IMR-90 (cell line): ENCODE measurements at regions not wholly inside any gene's neighbourhood (a gene's known extent, or its start where the extent isn't known, plus 50 kb on each side); places are given as distances from the start of the nearest gene placed in this dataset.

ENCODE experiments used
- ATAC-seq: fragments of 200-7000 bp; cut with Tn5 transposase; 2 replicates; pipeline ENCODE4 v1.9.1; 2020; ENCODE audit warnings: low read depth, mild to moderate bottlenecking, moderate library complexity
- BruUV-seq: library from RNA; stranded (reverse); fragments of 400-500 nt; replicated peaks from 2 replicates; lab custom pipeline; 2021; lab: Mats Ljungman, UMichigan
- CTCF ChIA-PET: fragments of 300-600 bp; formaldehyde crosslinking; extraction: SDS; loops from one replicate; lab custom pipeline; 2021; ENCODE audit warnings: antibody characterized with exemption; lab: Yijun Ruan, JAX
- POLR2A ChIA-PET: fragments of 300-600 bp; sonication (Branson Sonifier 250); formaldehyde crosslinking; loops from one replicate; lab custom pipeline; 2022; ENCODE audit warnings: antibody characterized with exemption; ENCODE audit not compliant: unreplicated experiment; lab: Charles Lee
- DNase-seq: peaks from one replicate; pipeline ENCODE4 v3.0.0; 2013
- H2AFZ ChIP-seq: replicated peaks from 2 replicates; pipeline ENCODE3; 2013; ENCODE audit warnings: low read length, mild to moderate bottlenecking; ENCODE audit not compliant: poor library complexity
- H2AK5ac ChIP-seq: 2 replicates; pipeline ENCODE4 v1.6.1; 2013; ENCODE audit warnings: low read depth, low read length, inconsistent platforms
- H2AK9ac ChIP-seq: replicated peaks from 2 replicates; pipeline ENCODE3; 2013; ENCODE audit warnings: mild to moderate bottlenecking, low read depth, low read length, moderate library complexity; ENCODE audit not compliant: poor library complexity
- H2BK120ac ChIP-seq: 2 replicates; pipeline ENCODE4 v1.6.1; 2013; ENCODE audit warnings: low read depth, low read length, inconsistent platforms
- H2BK15ac ChIP-seq: 3 replicates; pipeline ENCODE4 v1.6.1; 2013; ENCODE audit warnings: low read depth, low read length, inconsistent platforms
- H2BK20ac ChIP-seq: 2 replicates; pipeline ENCODE4 v1.6.1; 2013; ENCODE audit warnings: low read depth, mild to moderate bottlenecking, inconsistent platforms, low read length, moderate library complexity
- H2BK5ac ChIP-seq: 2 replicates; pipeline ENCODE4 v1.6.1; 2013; ENCODE audit warnings: mild to moderate bottlenecking, low read depth, low read length, inconsistent platforms; ENCODE audit not compliant: poor library complexity, severe bottlenecking
- H3K14ac ChIP-seq: replicated peaks from 2 replicates; pipeline ENCODE4 v1.6.1; 2013; ENCODE audit warnings: low read depth, low read length, inconsistent platforms
- H3K18ac ChIP-seq: 2 replicates; pipeline ENCODE4 v1.6.1; 2013; ENCODE audit warnings: low read depth, low read length, control low read depth
- H3K23ac ChIP-seq: 2 replicates; pipeline ENCODE4 v1.6.1; 2013; ENCODE audit warnings: low read depth, low read length, inconsistent platforms
- H3K27ac ChIP-seq: 2 replicates; pipeline ENCODE4 v1.5.1; 2013; ENCODE audit warnings: mild to moderate bottlenecking, control low read depth, low read length; ENCODE audit not compliant: insufficient read depth
- H3K27me3 ChIP-seq: 2 replicates; pipeline ENCODE4 v1.6.1; 2013; ENCODE audit warnings: low read length; ENCODE audit not compliant: control insufficient read depth, insufficient read depth
- H3K36me3 ChIP-seq: 2 replicates; pipeline ENCODE4 v1.6.1; 2013; ENCODE audit warnings: low read length, mixed read lengths; ENCODE audit not compliant: control insufficient read depth, insufficient read depth
- H3K4ac ChIP-seq: 2 replicates; pipeline ENCODE4 v1.6.1; 2013; ENCODE audit warnings: low read depth, low read length, inconsistent platforms
- H3K4me1 ChIP-seq: 2 replicates; pipeline ENCODE4 v1.6.1; 2013; ENCODE audit warnings: low read length, mixed read lengths; ENCODE audit not compliant: control insufficient read depth, insufficient read depth
- H3K4me2 ChIP-seq: 2 replicates; pipeline ENCODE4 v1.6.1; 2013; ENCODE audit warnings: low read depth, mild to moderate bottlenecking, control low read depth, low read length, moderate library complexity
- H3K4me3 ChIP-seq: 2 replicates; pipeline ENCODE4 v1.5.1; 2013; ENCODE audit warnings: low read depth, mild to moderate bottlenecking, control low read depth, low read length, moderate library complexity; ENCODE audit not compliant: insufficient read depth
- H3K56ac ChIP-seq: 2 replicates; pipeline ENCODE4 v1.6.1; 2013; ENCODE audit warnings: low read length, inconsistent platforms; ENCODE audit not compliant: insufficient read depth; ENCODE audit errors: extremely low read depth
- H3K79me1 ChIP-seq, 2 experiments: 2 replicates each; pipeline ENCODE4 v1.6.1; 2013; ENCODE audit warnings: low read length in 2 of 2, inconsistent platforms in 1 of 2, low read depth in 1 of 2
- H3K9ac ChIP-seq: 2 replicates; pipeline ENCODE4 v1.6.1; 2013; ENCODE audit warnings: low read depth, low read length, control low read depth
- H3K9me1 ChIP-seq: 2 replicates; pipeline ENCODE4 v1.6.1; 2013; ENCODE audit warnings: low read length, inconsistent platforms; ENCODE audit not compliant: insufficient read depth
- H3K9me3 ChIP-seq: 2 replicates; pipeline ENCODE4 v1.6.1; 2013; ENCODE audit warnings: low read length; ENCODE audit not compliant: control insufficient read depth, insufficient read depth
- H4K20me1 ChIP-seq: 2 replicates; pipeline ENCODE4 v1.6.1; 2013; ENCODE audit warnings: low read length, inconsistent platforms; ENCODE audit not compliant: insufficient read depth
- H4K5ac ChIP-seq: 2 replicates; pipeline ENCODE4 v1.6.1; 2013; ENCODE audit warnings: mild to moderate bottlenecking, low read depth, low read length, control low read depth
- H4K8ac ChIP-seq, 2 experiments: 2 replicates each; pipeline ENCODE4 v1.6.1; 2013; ENCODE audit warnings: low read depth in 2 of 2, low read length in 2 of 2, control low read depth in 1 of 2, inconsistent platforms in 1 of 2
- H4K91ac ChIP-seq: 2 replicates; pipeline ENCODE4 v1.6.1; 2013; ENCODE audit warnings: low read depth, low read length, inconsistent platforms; ENCODE audit not compliant: insufficient read depth
- BHLHE40 ChIP-seq: fragments of 150-350 bp; IDR thresholded peaks from 2 replicates; pipeline ENCODE4 v1.6.1; 2016; ENCODE audit warnings: mild to moderate bottlenecking, low read depth, low read length
- CEBPB ChIP-seq: IDR thresholded peaks from 2 replicates; pipeline ENCODE4 v1.6.1; 2012; ENCODE audit warnings: low read depth, low read length, improper control_type of control experiment
- CHD1 ChIP-seq: IDR thresholded peaks from 2 replicates; pipeline ENCODE4 v1.6.1; 2012; ENCODE audit warnings: low read depth, low read length, improper control_type of control experiment
- CTCF ChIP-seq: conservative IDR thresholded peaks from 2 replicates; pipeline ENCODE4 v1.5.1; 2012; ENCODE audit warnings: mild to moderate bottlenecking, low read depth, low read length, improper control_type of control experiment
- ELK1 ChIP-seq: fragments of 150-350 bp; IDR thresholded peaks from 2 replicates; pipeline ENCODE4 v1.6.1; 2016; ENCODE audit warnings: low read depth, mild to moderate bottlenecking, low read length, moderate library complexity, borderline replicate concordance
- FOS ChIP-seq: fragments of 150-350 bp; IDR thresholded peaks from 2 replicates; pipeline ENCODE4 v1.6.1; 2016; ENCODE audit warnings: low read depth, low read length
- MAFK ChIP-seq: IDR thresholded peaks from 2 replicates; pipeline ENCODE4 v1.6.1; 2012; ENCODE audit warnings: low read depth, low read length, improper control_type of control experiment
- MAZ ChIP-seq: IDR thresholded peaks from 2 replicates; pipeline ENCODE4 v1.6.1; 2012; ENCODE audit warnings: low read depth, mild to moderate bottlenecking, low read length, improper control_type of control experiment, moderate library complexity, borderline replicate concordance
- MXI1 ChIP-seq: IDR thresholded peaks from 2 replicates; pipeline ENCODE4 v1.6.1; 2012; ENCODE audit warnings: low read depth, mild to moderate bottlenecking, low read length, moderate library complexity, borderline replicate concordance
- NFE2L2 ChIP-seq: fragments of 150-350 bp; IDR thresholded peaks from 2 replicates; pipeline ENCODE4 v1.6.1; 2016; ENCODE audit warnings: low read depth, mild to moderate bottlenecking, low read length
- POLR2A ChIP-seq: IDR thresholded peaks from 2 replicates; pipeline ENCODE4 v1.6.1; 2012; ENCODE audit warnings: mild to moderate bottlenecking, low read depth, low read length
- RAD21 ChIP-seq: IDR thresholded peaks from 2 replicates; pipeline ENCODE4 v1.6.1; 2012; ENCODE audit warnings: low read length, improper control_type of control experiment
- RCOR1 ChIP-seq: IDR thresholded peaks from 2 replicates; pipeline ENCODE4 v1.6.1; 2012; ENCODE audit warnings: mild to moderate bottlenecking, low read length, improper control_type of control experiment; ENCODE audit not compliant: insufficient replicate concordance
- RFX5 ChIP-seq: IDR thresholded peaks from 2 replicates; pipeline ENCODE4 v1.8.0; 2012; ENCODE audit warnings: low read depth, mild to moderate bottlenecking, low read length, moderate library complexity
- SMC3 ChIP-seq: fragments of 150-350 bp; IDR thresholded peaks from 2 replicates; pipeline ENCODE4 v1.6.1; 2016; ENCODE audit warnings: low read depth, mild to moderate bottlenecking, antibody characterized with exemption, low read length, moderate library complexity
- USF2 ChIP-seq: fragments of 150-350 bp; IDR thresholded peaks from 2 replicates; pipeline ENCODE4 v1.6.1; 2017; ENCODE audit warnings: mild to moderate bottlenecking, antibody characterized with exemption, low read length, low read depth
- WGBS, 2 experiments: methylation state at CpG; one replicate each; pipeline versions ENCODE4 v1.1.5 to v1.1.7; 2013; ENCODE audit warnings: missing lambda C conversion rate in 2 of 2; ENCODE audit not compliant: insufficient read length in 1 of 2; ENCODE audit errors: extremely low coverage in 2 of 2; 5-methylcytosine and 5-hydroxymethylcytosine counted together
- dilution Hi-C: fragments of 300-500 bp; cut with HindIII; formaldehyde crosslinking; loops from one replicate; pipeline ENCODE4 v1.14.3; 2018; ENCODE audit warnings: low sequenced_read_pairs; ENCODE audit not compliant: unreplicated experiment
- in situ Hi-C: fragments of 300-500 bp; cut with MboI; formaldehyde crosslinking; loops from 3 replicates; pipeline ENCODE4 v1.14.3; 2019; ENCODE audit warnings: low sequenced_read_pairs, inconsistent platforms, mixed read lengths
- intact Hi-C: fragments of 100-400 bp; cut with micrococcal nuclease; formaldehyde crosslinking; loops from 2 replicates; pipeline ENCODE4 v1.10.0; 2022

GRCh38 chr12:66024949-66025348, 105.6 kb downstream of the LLPH start:
- intact Hi-C loops = no loop called here

More at GRCh38 chr12:66024949-66025348, 105.6 kb downstream of the LLPH start:
- no peak overlapping the region for H3K56ac ChIP-seq
- no peak for DNase-seq
- in situ Hi-C loops = loop anchor here (25.0 kb wide), 1 partner anchor 1138 kb away; no protein-coding TSS in a partner anchor
- dilution Hi-C loops = no loop called here
- no peak for ATAC-seq
- no peak overlapping the region for H4K8ac ChIP-seq
- no CpG with 5 or more reads among the region's 1 CpG for WGBS, 2 experiments
- CTCF ChIA-PET = no interaction called here
- no peak overlapping the region for H3K9ac ChIP-seq
- no peak overlapping the region for H3K18ac ChIP-seq
- no peak overlapping the region for H3K4ac ChIP-seq
- no peak overlapping the region for H2BK15ac ChIP-seq
- no peak overlapping the region for H3K23ac ChIP-seq
- no TSS peak for BruUV-seq
- no peak overlapping the region for H4K91ac ChIP-seq
- H3K9me3 ChIP-seq = no peaks in the 10 kb centered on the region
- no peak overlapping the region for H2BK120ac ChIP-seq
- no peaks in the 10 kb centered on the region for H3K79me1 ChIP-seq
- no peak overlapping the region for H3K4me3 ChIP-seq
- no peak overlapping the region for H3K27ac ChIP-seq
- no peak overlapping the region for H2AK9ac ChIP-seq
- no peak overlapping the region for H2AK5ac ChIP-seq
- peaks cover 2% of the 10 kb centered on the region; the same call in 1 of the 2 replicates for H3K27me3 ChIP-seq
- H3K36me3 ChIP-seq = no peaks in the 10 kb centered on the region
- no peak overlapping the region for H3K4me2 ChIP-seq
- H2AFZ ChIP-seq = no peak overlapping the region
- H4K20me1 ChIP-seq = no peaks in the 10 kb centered on the region
- POLR2A ChIA-PET = no interaction called here
- H3K9me1 ChIP-seq = no peaks in the 10 kb centered on the region
- no peak overlapping the region for H3K14ac ChIP-seq
- H2BK20ac ChIP-seq = no peak overlapping the region
- H3K4me1 ChIP-seq = no peaks in the 10 kb centered on the region
- H4K5ac ChIP-seq = no peak overlapping the region
- no peak for TF ChIP-seq CEBPB
- TF ChIP-seq BHLHE40 = no peak
- TF ChIP-seq NFE2L2 = no peak
- TF ChIP-seq ELK1 = no peak
- no peak for TF ChIP-seq FOS
- no peak for TF ChIP-seq RCOR1
- TF ChIP-seq MXI1 = no peak
- TF ChIP-seq USF2 = no peak
- TF ChIP-seq MAFK = no peak
- TF ChIP-seq CTCF = no peak
- TF ChIP-seq MAZ = no peak
- no peak for TF ChIP-seq RFX5
- no peak for TF ChIP-seq CHD1
- no peak for TF ChIP-seq POLR2A
- no peak for TF ChIP-seq RAD21
- no peak for TF ChIP-seq SMC3
- H2BK5ac ChIP-seq = no peak overlapping the region
